ENCODE measurements at regions not wholly inside any gene's neighbourhood (a gene's known extent, or its start where the extent isn't known, plus 50 kb on each side); places are given as distances from the start of the nearest gene placed in this dataset.
A peak's percentile ranks its signal among the peaks of the same experiment; 100 is the strongest.
"Not testable (repeated sequence)": the region's sequence is repeated elsewhere in the genome, so short reads cannot be mapped to it uniquely, and the experiment has no call there.

- no peak for DNase-seq
- intact Hi-C loops (cut with DNase I) = no loop called here
Measured at GRCh38 chr12:94916663-94917062, 86.8 kb downstream of the NDUFA12 start.

- intact Hi-C loops (cut with DNase I) = no loop called here
- no peak for DNase-seq
Measured at GRCh38 chr12:94909663-94910062, 93.8 kb downstream of the NDUFA12 start.

GRCh38 chr12:94905749-94906148 is 97.7 kb downstream of the NDUFA12 start:
- intact Hi-C loops (cut with DNase I) = not testable (repeated sequence)

GRCh38 chr12:94900496-94900895 is 103.0 kb downstream of the NDUFA12 start:
- DNase-seq = no peak
- intact Hi-C loops (cut with DNase I) = no loop called here

More at GRCh38 chr12:94905749-94906148, 97.7 kb downstream of the NDUFA12 start:
- DNase-seq = not testable (repeated sequence)

GRCh38 chr12:94898388-94898787 is 105.1 kb downstream of the NDUFA12 start:
- intact Hi-C loops (cut with DNase I) = no loop called here
- DNase-seq = no peak

GRCh38 chr12:94892544-94893267 is 110.8 kb downstream of the NDUFA12 start:
- no peak for DNase-seq
- intact Hi-C loops (cut with DNase I) = no loop called here

- intact Hi-C loops (cut with DNase I) = no loop called here
- DNase-seq = no peak
Measured at GRCh38 chr12:94889445-94890210, 113.9 kb downstream of the NDUFA12 start.

GRCh38 chr12:94879542-94879941 is 124.0 kb downstream of the NDUFA12 start:
- DNase-seq = no peak
- intact Hi-C loops (cut with DNase I) = loop anchor here (10.0 kb wide), 1 partner anchor 65 kb away; no protein-coding TSS in a partner anchor

GRCh38 chr12:94875525-94875924 is 128.0 kb downstream of the NDUFA12 start:
- intact Hi-C loops (cut with DNase I) = loop anchor here (10.0 kb wide), 1 partner anchor 61 kb away; no protein-coding TSS in a partner anchor
- DNase-seq = no peak

- no peak for DNase-seq
- intact Hi-C loops (cut with DNase I) = loop anchor here (10.0 kb wide), 1 partner anchor 60 kb away; no protein-coding TSS in a partner anchor
Measured at GRCh38 chr12:94874518-94875302, 128.8 kb downstream of the NDUFA12 start.

- peak in 1 of 10 donors; percentile 82 for DNase-seq
- intact Hi-C loops (cut with DNase I) = loop anchor here (10.0 kb wide), 1 partner anchor 59 kb away; no protein-coding TSS in a partner anchor
Measured at GRCh38 chr12:94873734-94874517, 129.6 kb downstream of the NDUFA12 start.

GRCh38 chr12:94872971-94873733 is 130.3 kb downstream of the NDUFA12 start:
- DNase-seq = peak in 2 of 10 donors; percentile 32 to 80
- intact Hi-C loops (cut with DNase I) = loop anchor here (10.0 kb wide), 1 partner anchor 58 kb away; no protein-coding TSS in a partner anchor

- no peak for DNase-seq
- intact Hi-C loops (cut with DNase I) = loop anchor here (10.0 kb wide), 1 partner anchor 58 kb away; no protein-coding TSS in a partner anchor
Measured at GRCh38 chr12:94872671-94872970, 130.9 kb downstream of the NDUFA12 start.

- intact Hi-C loops (cut with DNase I) = loop anchor here (10.0 kb wide), 1 partner anchor 57 kb away; no protein-coding TSS in a partner anchor
- no peak for DNase-seq
Measured at GRCh38 chr12:94872007-94872653, 131.4 kb downstream of the NDUFA12 start.

GRCh38 chr12:94870511-94870910 is 133.0 kb downstream of the NDUFA12 start:
- DNase-seq = no peak
- intact Hi-C loops (cut with DNase I) = loop anchor here (10.0 kb wide), 1 partner anchor 56 kb away; no protein-coding TSS in a partner anchor

- DNase-seq = no peak
- intact Hi-C loops (cut with DNase I) = no loop called here
Measured at GRCh38 chr12:94868161-94868560, 135.3 kb downstream of the NDUFA12 start.

- intact Hi-C loops (cut with DNase I) = no loop called here
- no peak for DNase-seq
Measured at GRCh38 chr12:94867066-94867855, 136.2 kb downstream of the NDUFA12 start.

- no peak for DNase-seq
Measured at GRCh38 chr12:94864987-94865386, 138.5 kb downstream of the NDUFA12 start.

More at GRCh38 chr12:94864987-94865386, 138.5 kb downstream of the NDUFA12 start:
- intact Hi-C loops (cut with DNase I) = no loop called here

All from posterior cingulate gyrus (tissue), 11 donors.